Body of pancreas (tissue), 4 donors: ENCODE measurements at regions not wholly inside any gene's neighbourhood (a gene's known extent, or its start where the extent isn't known, plus 50 kb on each side); places are given as distances from the start of the nearest gene placed in this dataset.

ENCODE experiments used
- POLR2A ChIP-seq, 3 donors: fragments of 450-650 bp; IDR thresholded peaks; one replicate each; pipeline ENCODE4 v1.6.1; 2016; ENCODE audit warnings: antibody characterized with exemption in 3 of 3, mild to moderate bottlenecking in 2 of 3
- TF ChIP-seq, protein P1 (sequence below), 7 experiments: fragments of 450-650 bp in 4 of 7; fragments of 200-600 bp in 3 of 7; sonication (generic) in 3 of 7; IDR thresholded peaks; one replicate each; pipeline ENCODE4 v1.5.1; 2016 to 2019; ENCODE audit warnings: antibody characterized with exemption in 7 of 7

DNA sequence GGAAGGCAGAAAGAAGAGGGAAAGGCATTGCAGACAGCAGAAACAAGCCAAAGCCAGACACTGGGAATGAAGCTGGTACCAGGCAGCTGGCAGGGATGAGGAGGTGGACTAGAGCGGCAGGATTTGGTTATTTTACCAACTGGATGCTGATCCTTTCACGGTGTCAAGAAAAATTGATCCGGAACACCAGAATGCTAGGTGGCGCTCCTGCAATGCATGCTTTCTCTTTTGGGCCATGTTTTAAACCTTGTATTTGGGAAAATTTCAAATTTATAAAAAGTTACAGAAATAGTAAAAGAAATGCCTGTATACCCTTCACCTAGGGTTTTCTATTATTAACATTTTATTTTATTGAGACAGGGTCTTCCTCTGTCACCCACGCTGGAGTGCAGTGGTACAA is 224.7 kb downstream of the SOX9 start:
- TF ChIP-seq, protein P1, sequence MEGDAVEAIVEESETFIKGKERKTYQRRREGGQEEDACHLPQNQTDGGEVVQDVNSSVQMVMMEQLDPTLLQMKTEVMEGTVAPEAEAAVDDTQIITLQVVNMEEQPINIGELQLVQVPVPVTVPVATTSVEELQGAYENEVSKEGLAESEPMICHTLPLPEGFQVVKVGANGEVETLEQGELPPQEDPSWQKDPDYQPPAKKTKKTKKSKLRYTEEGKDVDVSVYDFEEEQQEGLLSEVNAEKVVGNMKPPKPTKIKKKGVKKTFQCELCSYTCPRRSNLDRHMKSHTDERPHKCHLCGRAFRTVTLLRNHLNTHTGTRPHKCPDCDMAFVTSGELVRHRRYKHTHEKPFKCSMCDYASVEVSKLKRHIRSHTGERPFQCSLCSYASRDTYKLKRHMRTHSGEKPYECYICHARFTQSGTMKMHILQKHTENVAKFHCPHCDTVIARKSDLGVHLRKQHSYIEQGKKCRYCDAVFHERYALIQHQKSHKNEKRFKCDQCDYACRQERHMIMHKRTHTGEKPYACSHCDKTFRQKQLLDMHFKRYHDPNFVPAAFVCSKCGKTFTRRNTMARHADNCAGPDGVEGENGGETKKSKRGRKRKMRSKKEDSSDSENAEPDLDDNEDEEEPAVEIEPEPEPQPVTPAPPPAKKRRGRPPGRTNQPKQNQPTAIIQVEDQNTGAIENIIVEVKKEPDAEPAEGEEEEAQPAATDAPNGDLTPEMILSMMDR (IDR thresholded peaks at IDR 0.05) = peak in 2 of 7 experiments; percentile 7 to 16
- no peak for TF ChIP-seq POLR2A (IDR thresholded peaks at IDR 0.05)
